ENCODE measurements at regions not wholly inside any gene's neighbourhood (a gene's known extent, or its start where the extent isn't known, plus 50 kb on each side); places are given as distances from the start of the nearest gene placed in this dataset.

DNA sequence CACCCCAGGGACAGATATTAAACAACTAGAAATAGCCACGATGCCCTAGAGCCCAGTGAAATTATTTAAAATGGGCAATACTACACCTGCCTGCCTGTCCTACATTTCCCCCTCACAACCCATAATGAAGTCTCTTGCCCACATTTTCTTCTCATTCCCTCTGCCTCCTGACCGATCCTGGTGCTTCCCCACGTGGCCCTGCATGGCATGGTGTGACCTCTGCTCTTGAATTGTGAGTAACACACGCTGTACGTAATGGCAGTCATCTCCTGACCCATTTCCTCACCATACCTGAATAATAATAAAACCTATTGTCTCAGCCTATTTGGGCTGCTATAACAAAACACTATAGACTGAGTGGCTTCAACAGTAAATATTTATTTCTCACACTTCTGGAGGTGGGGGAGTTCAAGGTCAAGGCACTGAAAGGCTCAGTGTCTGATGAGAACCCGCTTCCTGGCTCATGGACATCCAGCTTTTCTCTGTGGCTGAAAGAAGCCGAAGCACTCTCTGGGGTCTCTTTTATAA lies 77.0 kb upstream of the ENPP6 start:
- TF ChIP-seq MYC (IDR thresholded peaks at IDR 0.05; ENCODE audit: low read depth, low read length) (no peak), POLR2A (IDR thresholded peaks at IDR 0.05; ENCODE audit: extremely low read depth, insufficient read length) (no peak)
- TF ChIP-seq, protein P1, sequence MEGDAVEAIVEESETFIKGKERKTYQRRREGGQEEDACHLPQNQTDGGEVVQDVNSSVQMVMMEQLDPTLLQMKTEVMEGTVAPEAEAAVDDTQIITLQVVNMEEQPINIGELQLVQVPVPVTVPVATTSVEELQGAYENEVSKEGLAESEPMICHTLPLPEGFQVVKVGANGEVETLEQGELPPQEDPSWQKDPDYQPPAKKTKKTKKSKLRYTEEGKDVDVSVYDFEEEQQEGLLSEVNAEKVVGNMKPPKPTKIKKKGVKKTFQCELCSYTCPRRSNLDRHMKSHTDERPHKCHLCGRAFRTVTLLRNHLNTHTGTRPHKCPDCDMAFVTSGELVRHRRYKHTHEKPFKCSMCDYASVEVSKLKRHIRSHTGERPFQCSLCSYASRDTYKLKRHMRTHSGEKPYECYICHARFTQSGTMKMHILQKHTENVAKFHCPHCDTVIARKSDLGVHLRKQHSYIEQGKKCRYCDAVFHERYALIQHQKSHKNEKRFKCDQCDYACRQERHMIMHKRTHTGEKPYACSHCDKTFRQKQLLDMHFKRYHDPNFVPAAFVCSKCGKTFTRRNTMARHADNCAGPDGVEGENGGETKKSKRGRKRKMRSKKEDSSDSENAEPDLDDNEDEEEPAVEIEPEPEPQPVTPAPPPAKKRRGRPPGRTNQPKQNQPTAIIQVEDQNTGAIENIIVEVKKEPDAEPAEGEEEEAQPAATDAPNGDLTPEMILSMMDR (IDR thresholded peaks at IDR 0.05; ENCODE audit: low read depth, low read length), result no peak
- TF ChIP-seq, protein P2, sequence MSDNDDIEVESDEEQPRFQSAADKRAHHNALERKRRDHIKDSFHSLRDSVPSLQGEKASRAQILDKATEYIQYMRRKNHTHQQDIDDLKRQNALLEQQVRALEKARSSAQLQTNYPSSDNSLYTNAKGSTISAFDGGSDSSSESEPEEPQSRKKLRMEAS (IDR thresholded peaks at IDR 0.05; ENCODE audit: low read depth, low read length), result no peak
